BLaER1 (cell line): ENCODE measurements at regions not wholly inside any gene's neighbourhood (a gene's known extent, or its start where the extent isn't known, plus 50 kb on each side); places are given as distances from the start of the nearest gene placed in this dataset.
A peak's percentile ranks its signal among the peaks of the same experiment; 100 is the strongest.

Experiments
- H3K27ac ChIP-seq: shearing (Covaris generic); formaldehyde crosslinking; 2 replicates; pipeline ENCODE4 v1.8.1; 2022
- H3K27me3 ChIP-seq: shearing (Covaris generic); formaldehyde crosslinking; 2 replicates; pipeline ENCODE4 v1.8.1; 2022
- H3K36me3 ChIP-seq: shearing (Covaris generic); formaldehyde crosslinking; 2 replicates; pipeline ENCODE4 v1.8.1; 2022
- H3K4me1 ChIP-seq: shearing (Covaris generic); formaldehyde crosslinking; 2 replicates; pipeline ENCODE4 v1.8.1; 2022
- H3K4me2 ChIP-seq: shearing (Covaris generic); formaldehyde crosslinking; 2 replicates; pipeline ENCODE4 v1.8.1; 2022
- H3K4me3 ChIP-seq: shearing (Covaris generic); formaldehyde crosslinking; 2 replicates; pipeline ENCODE4 v1.8.1; 2022
- H3K9ac ChIP-seq: shearing (Covaris generic); formaldehyde crosslinking; 2 replicates; pipeline ENCODE4 v1.8.1; 2022
- H3K9me3 ChIP-seq: shearing (Covaris generic); formaldehyde crosslinking; 2 replicates; pipeline ENCODE4 v1.8.1; 2022
- H4K20me1 ChIP-seq: shearing (Covaris generic); formaldehyde crosslinking; 2 replicates; pipeline ENCODE4 v1.8.1; 2022
- Cebpa-rat ChIP-seq: shearing (Covaris generic); IDR thresholded peaks from 2 replicates; pipeline ENCODE4 v1.8.1; 2022

DNA sequence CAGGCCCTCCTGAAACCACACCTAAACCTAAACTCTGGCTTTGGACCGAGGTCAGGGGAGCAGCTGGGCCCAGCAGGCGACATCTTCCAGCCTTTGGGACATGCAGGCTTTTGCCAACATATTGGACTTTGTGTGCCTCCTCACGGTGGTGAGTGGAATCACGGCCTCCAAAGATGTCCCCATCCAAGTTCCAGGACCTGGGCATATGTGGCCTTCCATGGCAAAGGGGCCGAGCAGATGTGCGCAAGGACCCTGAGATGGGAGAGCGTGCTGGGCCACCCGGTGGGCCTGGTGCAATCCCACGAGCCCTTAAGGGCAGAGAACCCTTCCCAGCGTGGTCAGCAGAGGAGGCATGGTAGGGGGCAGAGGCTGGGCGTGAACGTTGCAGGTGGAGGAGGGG lies 160.8 kb upstream of the C1orf174 start:
- H3K4me2 ChIP-seq, result no peak overlapping the region
- H3K27me3 ChIP-seq, result no peaks in the 10 kb centered on the region
- no peak overlapping the region for H3K27ac ChIP-seq
- H3K9ac ChIP-seq, result no peak overlapping the region
- H3K4me1 ChIP-seq, result peaks cover 34% of the 10 kb centered on the region
- no peak overlapping the region for H3K4me3 ChIP-seq
- no peaks in the 10 kb centered on the region for H3K36me3 ChIP-seq
- no peaks in the 10 kb centered on the region for H4K20me1 ChIP-seq
- no peak for TF ChIP-seq Cebpa-rat
- H3K9me3 ChIP-seq, result peaks cover 3% of the 10 kb centered on the region; the same call in 1 of the 2 replicates

DNA sequence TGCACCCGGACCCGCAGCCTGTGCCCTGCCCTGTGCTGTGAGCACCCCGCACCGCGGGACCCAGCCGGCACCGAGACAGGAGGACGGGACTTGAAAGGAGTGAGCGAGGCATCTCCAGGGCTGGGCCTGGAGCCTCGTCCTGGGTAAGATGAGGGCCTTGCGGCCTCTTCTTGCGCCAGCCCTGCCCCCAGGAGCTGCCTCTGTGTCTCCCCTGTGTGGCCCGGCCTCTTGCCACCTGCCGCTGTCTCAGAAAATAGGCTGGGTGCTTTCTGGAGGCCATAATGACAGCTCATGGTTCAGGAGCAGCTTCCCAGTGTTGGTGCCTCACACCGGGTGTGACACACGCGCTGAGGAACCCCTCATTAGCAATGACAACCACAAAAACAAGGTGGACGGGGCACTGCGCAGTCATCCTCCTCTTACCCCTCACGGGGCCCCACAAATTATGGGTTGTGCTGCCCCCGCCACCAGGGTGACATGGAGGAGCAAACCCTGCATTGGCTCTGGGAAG lies 161.5 kb upstream of the C1orf174 start:
- no peaks in the 10 kb centered on the region for H4K20me1 ChIP-seq
- no peak for TF ChIP-seq Cebpa-rat
- H3K27ac ChIP-seq, result no peak overlapping the region
- peaks cover 34% of the 10 kb centered on the region for H3K4me1 ChIP-seq
- H3K4me2 ChIP-seq, result no peak overlapping the region
- no peaks in the 10 kb centered on the region for H3K9me3 ChIP-seq
- no peaks in the 10 kb centered on the region for H3K27me3 ChIP-seq
- no peak overlapping the region for H3K9ac ChIP-seq
- H3K36me3 ChIP-seq, result no peaks in the 10 kb centered on the region
- H3K4me3 ChIP-seq, result no peak overlapping the region

DNA sequence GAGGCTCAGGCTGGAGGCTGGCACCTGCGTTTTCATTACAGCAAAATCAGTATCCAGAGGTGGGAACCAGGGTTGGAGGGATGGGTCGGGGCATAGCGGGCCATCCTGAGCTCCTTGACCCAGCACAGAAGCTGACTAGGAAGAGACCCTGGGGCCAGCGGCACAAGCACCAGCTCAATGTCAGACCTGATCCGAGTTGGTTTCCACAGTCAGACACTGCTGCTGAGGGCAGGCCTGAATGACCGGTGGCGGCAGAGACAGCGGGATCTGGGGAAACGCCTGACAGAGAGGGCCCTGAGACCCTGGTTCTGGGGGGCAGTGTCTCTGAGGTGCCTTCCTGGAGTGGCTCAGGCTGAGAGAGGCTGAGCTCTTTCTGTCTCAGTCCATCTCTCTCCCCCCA lies 162.0 kb upstream of the C1orf174 start:
- Histone ChIP-seq H3K4me3 (no peak overlapping the region), H3K9me3 (no peaks in the 10 kb centered on the region), H3K36me3 (no peaks in the 10 kb centered on the region)

DNA sequence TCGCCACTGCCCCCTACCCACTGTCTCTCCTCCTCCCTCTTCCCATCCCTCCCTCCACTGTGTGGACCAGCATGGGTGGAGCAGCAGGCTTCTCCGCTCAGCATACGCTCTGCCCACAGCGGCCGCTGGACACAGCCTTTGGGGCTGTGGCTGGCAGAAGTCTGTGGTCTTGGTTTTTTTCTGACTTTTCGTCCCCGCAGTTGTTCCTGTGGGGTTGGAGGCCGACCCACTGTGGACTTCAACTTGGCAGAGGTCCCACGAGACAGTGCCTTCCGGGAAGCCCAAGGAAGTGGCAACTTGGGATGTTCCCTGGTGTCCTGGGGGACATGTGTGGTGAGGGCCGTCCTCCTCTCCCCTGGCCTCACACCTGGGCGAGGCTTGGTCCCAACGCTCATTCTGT lies 162.5 kb upstream of the C1orf174 start:
- H4K20me1 ChIP-seq, result no peaks in the 10 kb centered on the region
- no peak overlapping the region for H3K9ac ChIP-seq
- H3K27ac ChIP-seq, result 0 out of 2 replicates have a peak overlapping the region, but pooled peaks have one; percentile 19
- H3K4me2 ChIP-seq, result peak overlapping the region; percentile 85
- H3K27me3 ChIP-seq, result no peaks in the 10 kb centered on the region
- no peaks in the 10 kb centered on the region for H3K36me3 ChIP-seq
- no peaks in the 10 kb centered on the region for H3K9me3 ChIP-seq
- TF ChIP-seq Cebpa-rat, result no peak
- H3K4me1 ChIP-seq, result peaks cover 34% of the 10 kb centered on the region
- H3K4me3 ChIP-seq, result no peak overlapping the region

More for the DNA sequence above, 162.0 kb upstream of the C1orf174 start:
- peaks cover 34% of the 10 kb centered on the region for H3K4me1 ChIP-seq
- no peak overlapping the region for H3K9ac ChIP-seq
- TF ChIP-seq Cebpa-rat, result no peak
- no peaks in the 10 kb centered on the region for H4K20me1 ChIP-seq
- H3K4me2 ChIP-seq, result peak overlapping the region; percentile 85
- H3K27me3 ChIP-seq, result no peaks in the 10 kb centered on the region
- H3K27ac ChIP-seq, result no peak overlapping the region

DNA sequence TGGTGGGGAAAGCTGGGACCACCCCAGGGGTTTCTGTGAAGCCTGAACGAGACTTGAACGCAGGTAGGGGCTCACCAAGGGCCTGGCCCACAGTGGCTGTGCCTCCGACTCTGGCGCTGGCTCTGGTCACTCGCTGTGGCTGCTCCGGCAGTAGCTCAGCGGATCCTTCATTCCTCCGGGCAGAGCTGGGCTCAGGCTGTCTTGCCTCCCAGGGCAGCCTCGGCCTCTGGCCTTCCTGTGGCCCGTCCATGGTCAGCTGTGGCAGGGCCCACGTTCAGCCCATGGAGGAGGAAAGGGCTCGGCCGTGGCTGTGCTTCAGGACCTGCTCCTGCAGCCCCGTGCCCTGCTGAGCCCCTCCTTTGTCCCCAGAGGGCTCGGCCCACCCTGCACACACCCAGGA lies 162.9 kb upstream of the C1orf174 start:
- Histone ChIP-seq H3K4me3 (no peak overlapping the region), H3K36me3 (no peaks in the 10 kb centered on the region), H4K20me1 (no peaks in the 10 kb centered on the region), H3K27me3 (no peaks in the 10 kb centered on the region), H3K4me1 (peaks cover 33% of the 10 kb centered on the region), H3K9me3 (no peaks in the 10 kb centered on the region), H3K4me2 (peak overlapping the region; percentile 85), H3K27ac (0 out of 2 replicates have a peak overlapping the region, but pooled peaks have one; percentile 19), H3K9ac (no peak overlapping the region)
- no peak for TF ChIP-seq Cebpa-rat

DNA sequence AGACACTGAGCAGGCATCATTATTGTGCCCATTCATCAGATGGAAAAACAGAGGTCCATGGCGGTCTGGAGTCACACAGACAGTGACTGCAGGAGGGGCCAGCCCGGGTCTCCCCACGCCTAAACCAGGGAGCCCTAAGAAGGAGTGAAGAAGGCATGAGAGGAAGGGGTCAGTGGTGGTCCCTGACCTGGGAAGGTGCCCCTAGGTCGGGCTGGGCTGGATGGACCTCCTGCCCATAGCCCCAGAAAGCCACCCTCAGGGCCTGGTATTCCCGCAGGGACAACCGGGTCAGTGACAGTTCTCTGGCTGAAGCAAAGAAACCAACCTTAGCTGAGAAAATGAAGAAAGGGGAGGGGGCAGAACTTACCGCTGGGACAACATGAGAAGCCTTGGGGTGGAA lies 163.4 kb upstream of the C1orf174 start:
- H4K20me1 ChIP-seq, result no peaks in the 10 kb centered on the region
- peaks cover 28% of the 10 kb centered on the region for H3K4me1 ChIP-seq
- peak overlapping the region; percentile 85 for H3K4me2 ChIP-seq
- TF ChIP-seq Cebpa-rat, result no peak
- H3K36me3 ChIP-seq, result no peaks in the 10 kb centered on the region
- H3K9ac ChIP-seq, result no peak overlapping the region
- no peak overlapping the region for H3K4me3 ChIP-seq
- no peaks in the 10 kb centered on the region for H3K9me3 ChIP-seq
- H3K27me3 ChIP-seq, result no peaks in the 10 kb centered on the region
- 0 out of 2 replicates have a peak overlapping the region, but pooled peaks have one; percentile 19 for H3K27ac ChIP-seq

DNA sequence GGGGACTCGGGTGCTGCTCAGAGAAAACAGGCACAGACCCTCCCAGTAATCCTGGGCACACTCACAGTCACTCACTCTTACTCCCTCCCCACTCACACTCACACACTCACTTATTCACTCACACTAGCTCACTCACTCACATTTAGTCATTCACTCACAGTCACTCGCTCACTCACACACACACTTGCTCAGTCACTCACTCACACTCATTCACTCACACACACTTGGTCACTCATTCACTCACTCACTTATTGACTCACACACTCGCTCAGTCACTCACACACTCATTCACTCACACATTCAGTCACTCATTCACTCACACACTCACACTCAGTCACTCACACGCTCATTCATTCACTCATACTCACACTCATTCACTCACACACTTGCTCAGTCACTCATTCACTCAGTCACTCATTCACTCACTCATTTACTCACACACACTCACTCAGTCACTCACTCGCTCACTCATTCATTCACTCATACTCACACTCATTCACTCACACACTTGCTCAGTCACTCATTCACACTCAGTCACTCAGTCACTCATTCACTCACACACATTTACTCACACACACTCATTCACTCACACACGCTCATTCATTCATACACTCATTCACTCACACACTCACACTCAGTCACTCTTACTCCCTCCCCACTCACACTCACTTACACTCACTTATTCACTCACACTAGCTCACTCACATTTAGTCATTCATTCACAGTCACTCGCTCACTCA lies 164.2 kb upstream of the C1orf174 start:
- H3K36me3 ChIP-seq, result no peaks in the 10 kb centered on the region
- no peak for TF ChIP-seq Cebpa-rat
- no peaks in the 10 kb centered on the region for H4K20me1 ChIP-seq
- H3K27ac ChIP-seq, result no peak overlapping the region
- H3K27me3 ChIP-seq, result no peaks in the 10 kb centered on the region
- no peak overlapping the region for H3K4me2 ChIP-seq
- no peaks in the 10 kb centered on the region for H3K9me3 ChIP-seq
- no peak overlapping the region for H3K4me3 ChIP-seq
- H3K4me1 ChIP-seq, result peaks cover 20% of the 10 kb centered on the region
- no peak overlapping the region for H3K9ac ChIP-seq

DNA sequence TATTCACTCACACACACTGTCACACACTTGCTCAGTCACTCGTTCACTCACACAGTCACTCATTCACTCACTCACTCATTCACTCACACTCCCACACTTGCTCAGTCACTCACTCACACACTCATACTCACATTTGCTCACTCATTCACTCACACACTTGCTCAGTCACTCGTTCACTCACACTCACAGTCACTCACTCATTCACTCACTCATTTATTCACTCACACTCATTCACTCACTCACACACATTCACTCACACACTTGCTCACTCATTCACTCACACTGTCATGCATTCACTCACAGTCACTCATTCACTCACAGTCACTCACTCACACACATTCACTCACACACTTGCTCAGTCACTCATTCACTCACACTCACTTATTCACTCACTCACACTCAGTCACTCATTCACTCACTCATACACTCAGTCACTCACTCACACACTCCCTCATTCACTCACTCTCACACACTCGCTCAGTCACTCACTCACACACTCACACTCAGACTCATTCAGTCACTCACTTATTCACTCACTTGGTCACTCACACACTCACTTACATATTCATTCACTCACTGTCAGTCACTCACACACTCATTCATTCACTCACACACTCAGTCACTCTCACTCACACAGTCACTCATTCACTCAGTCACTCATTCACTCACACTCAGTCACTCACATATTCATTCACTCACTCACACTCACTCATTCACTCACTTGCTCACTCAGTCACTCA lies 167.0 kb upstream of the C1orf174 start:
- H3K4me3 ChIP-seq, result no peak overlapping the region
- no peak for TF ChIP-seq Cebpa-rat
- no peaks in the 10 kb centered on the region for H3K27me3 ChIP-seq
- H3K9ac ChIP-seq, result no peak overlapping the region
- H3K4me2 ChIP-seq, result no peak overlapping the region
- H3K36me3 ChIP-seq, result no peaks in the 10 kb centered on the region
- H3K27ac ChIP-seq, result no peak overlapping the region
- no peaks in the 10 kb centered on the region for H3K9me3 ChIP-seq
- peaks cover 20% of the 10 kb centered on the region for H3K4me1 ChIP-seq
- no peaks in the 10 kb centered on the region for H4K20me1 ChIP-seq

DNA sequence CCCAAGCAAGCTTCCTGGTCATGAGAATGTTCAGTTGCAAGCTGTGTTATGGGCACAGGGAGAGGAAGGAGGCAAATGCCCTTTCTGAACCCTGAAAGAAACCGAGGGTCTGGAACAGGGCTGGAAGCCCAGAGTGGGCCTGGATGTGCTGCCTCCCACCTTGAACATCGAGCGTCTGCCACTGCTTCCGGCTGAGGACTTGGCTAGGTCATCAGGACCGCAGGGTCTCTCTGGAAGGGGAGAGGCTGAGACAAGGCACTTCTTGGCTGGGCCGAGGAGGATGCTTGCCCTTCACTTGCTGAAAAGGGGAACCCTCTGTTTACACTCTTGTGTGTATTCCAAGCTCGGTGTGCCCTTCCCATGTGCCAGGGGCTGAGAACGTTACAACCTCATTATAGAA lies 168.0 kb upstream of the C1orf174 start:
- Histone ChIP-seq H4K20me1 (no peaks in the 10 kb centered on the region), H3K36me3 (no peaks in the 10 kb centered on the region), H3K9me3 (no peaks in the 10 kb centered on the region), H3K9ac (no peak overlapping the region), H3K4me1 (peaks cover 20% of the 10 kb centered on the region), H3K4me3 (no peak overlapping the region), H3K27me3 (0 out of 2 replicates have a peak, but pooled peaks cover 3% of the 10 kb centered on the region), H3K4me2 (no peak overlapping the region), H3K27ac (no peak overlapping the region)
- no peak for TF ChIP-seq Cebpa-rat

DNA sequence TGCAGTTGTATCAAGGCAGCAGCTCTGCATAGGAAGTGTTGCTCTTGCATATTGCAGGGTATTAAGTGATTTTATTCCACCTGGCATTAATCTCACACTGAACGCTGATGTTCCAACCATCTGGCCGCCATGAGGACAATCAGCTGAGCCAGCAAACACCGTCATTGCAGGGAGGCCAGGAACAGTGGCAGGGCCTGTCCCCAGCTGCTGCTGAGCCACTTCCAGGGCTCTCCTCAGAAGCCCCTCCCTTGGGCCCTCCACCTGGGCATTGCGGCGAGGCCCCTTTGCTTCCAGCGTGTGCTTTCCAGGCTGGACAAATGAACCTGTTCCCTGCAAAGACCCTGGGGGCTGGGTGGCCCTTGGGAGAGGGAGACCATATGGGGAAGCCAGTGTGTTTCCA lies 171.6 kb upstream of the C1orf174 start:
- no peak overlapping the region for H3K27ac ChIP-seq
- no peak overlapping the region for H3K4me3 ChIP-seq
- TF ChIP-seq Cebpa-rat, result no peak
- no peak overlapping the region for H3K9ac ChIP-seq
- no peaks in the 10 kb centered on the region for H3K36me3 ChIP-seq
- 0 out of 2 replicates have a peak, but pooled peaks cover 3% of the 10 kb centered on the region for H3K27me3 ChIP-seq
- no peak overlapping the region for H3K4me2 ChIP-seq
- H3K9me3 ChIP-seq, result no peaks in the 10 kb centered on the region
- peaks cover 15% of the 10 kb centered on the region; the same call in 1 of the 2 replicates for H3K4me1 ChIP-seq
- no peaks in the 10 kb centered on the region for H4K20me1 ChIP-seq
